PC-3 (cell line): ENCODE measurements at regions not wholly inside any gene's neighbourhood (a gene's known extent, or its start where the extent isn't known, plus 50 kb on each side); places are given as distances from the start of the nearest gene placed in this dataset.
"Not testable (repeated sequence)": the region's sequence is repeated elsewhere in the genome, so short reads cannot be mapped to it uniquely, and the experiment has no call there.

Experiments used
- ATAC-seq: fragments of 200-7000 bp; cut with Tn5 transposase; 2 replicates; pipeline ENCODE4 v1.9.1; 2020; ENCODE audit warnings: mild to moderate bottlenecking, moderate library complexity
- BruUV-seq: library from RNA; stranded (reverse); fragments of 400-500 nt; replicated peaks from 2 replicates; lab custom pipeline; 2021; lab: Mats Ljungman, UMichigan
- CTCF ChIA-PET: fragments of 300-600 bp; sonication (Branson Sonifier 250); formaldehyde crosslinking; loops from one replicate; lab custom pipeline; 2022; ENCODE audit warnings: antibody characterized with exemption; lab: Charles Lee
- POLR2A ChIA-PET: fragments of 300-600 bp; sonication (Branson Sonifier 250); formaldehyde crosslinking; loops from one replicate; lab custom pipeline; 2022; ENCODE audit warnings: antibody characterized with exemption; ENCODE audit not compliant: unreplicated experiment; lab: Charles Lee
- DNase-seq: peaks from one replicate; pipeline ENCODE4 v3.0.0-alpha.2; 2015
- H2AFZ ChIP-seq: fragments of 300-600 bp; sonication (generic); 2 replicates; pipeline ENCODE4 v1.6.0; 2016; ENCODE audit warnings: antibody characterized with exemption, low read length
- H3F3A ChIP-seq: fragments of 300-600 bp; sonication (generic); one replicate; pipeline ENCODE4 v1.6.0; 2017; ENCODE audit warnings: antibody characterized with exemption, low read length, control low read depth, mild to moderate bottlenecking; ENCODE audit not compliant: unreplicated experiment
- H3K27ac ChIP-seq: fragments of 300-600 bp; sonication (generic); 2 replicates; pipeline ENCODE4 v1.5.1; 2016; ENCODE audit warnings: mild to moderate bottlenecking, low read length
- H3K27me3 ChIP-seq: fragments of 300-600 bp; sonication (generic); 2 replicates; pipeline ENCODE4 v1.6.1; 2016; ENCODE audit warnings: low read length, mixed read lengths
- H3K36me3 ChIP-seq: fragments of 300-600 bp; sonication (generic); 2 replicates; pipeline ENCODE4 v1.6.1; 2016; ENCODE audit warnings: low read depth, mixed run types, low read length, mixed read lengths
- H3K4me1 ChIP-seq: fragments of 300-600 bp; sonication (generic); 2 replicates; pipeline ENCODE4 v1.5.1; 2016; ENCODE audit warnings: low read length; ENCODE audit not compliant: insufficient read depth
- H3K4me2 ChIP-seq: fragments of 300-600 bp; sonication (generic); 2 replicates; pipeline ENCODE4 v1.6.0; 2016; ENCODE audit warnings: low read length
- H3K4me3 ChIP-seq: fragments of 300-600 bp; sonication (generic); 2 replicates; pipeline ENCODE4 v1.5.1; 2016; ENCODE audit warnings: mild to moderate bottlenecking, low read length, mixed read lengths
- H3K79me2 ChIP-seq: fragments of 300-600 bp; sonication (generic); 2 replicates; pipeline ENCODE4 v1.6.1; 2017; ENCODE audit warnings: low read length, mixed read lengths
- H3K9ac ChIP-seq: fragments of 300-600 bp; sonication (generic); 2 replicates; pipeline ENCODE4 v1.6.0; 2016; ENCODE audit warnings: mild to moderate bottlenecking, low read length
- H3K9me2 ChIP-seq: fragments of 300-600 bp; sonication (generic); replicated peaks from 2 replicates; pipeline ENCODE4 v1.6.1; 2016; ENCODE audit warnings: mixed run types, low read length, mixed read lengths
- H3K9me3 ChIP-seq: fragments of 300-600 bp; sonication (generic); 2 replicates; pipeline ENCODE4 v1.6.1; 2016; ENCODE audit warnings: low read length, mixed read lengths
- H4K20me1 ChIP-seq: fragments of 300-600 bp; sonication (generic); 2 replicates; pipeline ENCODE4 v1.6.1; 2016; ENCODE audit warnings: low read length, mixed read lengths
- EZH2 ChIP-seq: fragments of 300-600 bp; sonication (generic); IDR thresholded peaks from one replicate; pipeline ENCODE4 v1.6.1; 2017; ENCODE audit warnings: antibody characterized with exemption, mild to moderate bottlenecking, low read length; ENCODE audit not compliant: unreplicated experiment
- EZH2phosphoT487 ChIP-seq: fragments of 300-600 bp; sonication (generic); IDR thresholded peaks from 2 replicates; pipeline ENCODE4 v1.6.1; 2018; ENCODE audit warnings: mild to moderate bottlenecking, antibody characterized with exemption, low read length, borderline replicate concordance
- intact Hi-C: fragments of 100-400 bp; cut with micrococcal nuclease; formaldehyde crosslinking; loops from 2 replicates; pipeline ENCODE4 v1.9.0; 2023
- TF ChIP-seq, protein P1 (sequence below): fragments of 300-600 bp; sonication (generic); conservative IDR thresholded peaks from 2 replicates; pipeline ENCODE4 v1.5.1; 2017; ENCODE audit warnings: antibody characterized with exemption, low read depth, mild to moderate bottlenecking, low read length

DNA sequence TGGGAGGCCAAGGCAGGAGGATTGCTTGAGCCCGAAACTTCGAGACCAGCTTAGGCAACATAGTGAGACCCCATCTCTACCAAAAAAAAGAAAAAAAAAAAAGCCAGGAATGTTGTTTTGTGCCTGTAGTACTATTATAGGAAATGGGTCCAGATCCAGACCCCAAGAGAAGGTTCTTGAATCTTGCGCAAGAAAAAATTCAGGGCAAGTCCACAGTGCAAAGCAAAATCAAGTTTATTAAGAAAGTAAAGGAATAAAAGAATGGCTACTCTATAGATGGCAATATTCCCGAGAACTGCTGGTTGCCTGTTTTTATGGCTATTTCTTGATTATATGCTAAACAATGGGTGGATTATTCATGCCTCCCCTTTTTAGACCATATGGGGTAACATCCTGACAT lies 51.2 kb upstream of the RDX start:
- BruUV-seq, result no TSS peak
- H3K79me2 ChIP-seq, result no peaks in the 10 kb centered on the region
- POLR2A ChIA-PET, result no interaction called here
- H3K4me3 ChIP-seq, result no peak overlapping the region
- H3K36me3 ChIP-seq, result no peaks in the 10 kb centered on the region
- intact Hi-C loops, result no loop called here
- TF ChIP-seq EZH2, result no peak
- TF ChIP-seq, protein P1, sequence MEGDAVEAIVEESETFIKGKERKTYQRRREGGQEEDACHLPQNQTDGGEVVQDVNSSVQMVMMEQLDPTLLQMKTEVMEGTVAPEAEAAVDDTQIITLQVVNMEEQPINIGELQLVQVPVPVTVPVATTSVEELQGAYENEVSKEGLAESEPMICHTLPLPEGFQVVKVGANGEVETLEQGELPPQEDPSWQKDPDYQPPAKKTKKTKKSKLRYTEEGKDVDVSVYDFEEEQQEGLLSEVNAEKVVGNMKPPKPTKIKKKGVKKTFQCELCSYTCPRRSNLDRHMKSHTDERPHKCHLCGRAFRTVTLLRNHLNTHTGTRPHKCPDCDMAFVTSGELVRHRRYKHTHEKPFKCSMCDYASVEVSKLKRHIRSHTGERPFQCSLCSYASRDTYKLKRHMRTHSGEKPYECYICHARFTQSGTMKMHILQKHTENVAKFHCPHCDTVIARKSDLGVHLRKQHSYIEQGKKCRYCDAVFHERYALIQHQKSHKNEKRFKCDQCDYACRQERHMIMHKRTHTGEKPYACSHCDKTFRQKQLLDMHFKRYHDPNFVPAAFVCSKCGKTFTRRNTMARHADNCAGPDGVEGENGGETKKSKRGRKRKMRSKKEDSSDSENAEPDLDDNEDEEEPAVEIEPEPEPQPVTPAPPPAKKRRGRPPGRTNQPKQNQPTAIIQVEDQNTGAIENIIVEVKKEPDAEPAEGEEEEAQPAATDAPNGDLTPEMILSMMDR, result no peak
- no peak for TF ChIP-seq EZH2phosphoT487
- no peak overlapping the region for H3K27ac ChIP-seq
- H3K9ac ChIP-seq, result no peak overlapping the region
- DNase-seq (no peak), ATAC-seq (no peak)
- no peak overlapping the region for H3K4me2 ChIP-seq
- H3F3A ChIP-seq, result no peaks in the 10 kb centered on the region
- no peak overlapping the region for H2AFZ ChIP-seq
- H3K9me2 ChIP-seq, result no peaks in the 10 kb centered on the region
- H3K27me3 ChIP-seq, result no peaks in the 10 kb centered on the region
- no peaks in the 10 kb centered on the region for H4K20me1 ChIP-seq
- CTCF ChIA-PET, result no interaction called here
- peaks cover 18% of the 10 kb centered on the region for H3K4me1 ChIP-seq
- H3K9me3 ChIP-seq, result no peaks in the 10 kb centered on the region

DNA sequence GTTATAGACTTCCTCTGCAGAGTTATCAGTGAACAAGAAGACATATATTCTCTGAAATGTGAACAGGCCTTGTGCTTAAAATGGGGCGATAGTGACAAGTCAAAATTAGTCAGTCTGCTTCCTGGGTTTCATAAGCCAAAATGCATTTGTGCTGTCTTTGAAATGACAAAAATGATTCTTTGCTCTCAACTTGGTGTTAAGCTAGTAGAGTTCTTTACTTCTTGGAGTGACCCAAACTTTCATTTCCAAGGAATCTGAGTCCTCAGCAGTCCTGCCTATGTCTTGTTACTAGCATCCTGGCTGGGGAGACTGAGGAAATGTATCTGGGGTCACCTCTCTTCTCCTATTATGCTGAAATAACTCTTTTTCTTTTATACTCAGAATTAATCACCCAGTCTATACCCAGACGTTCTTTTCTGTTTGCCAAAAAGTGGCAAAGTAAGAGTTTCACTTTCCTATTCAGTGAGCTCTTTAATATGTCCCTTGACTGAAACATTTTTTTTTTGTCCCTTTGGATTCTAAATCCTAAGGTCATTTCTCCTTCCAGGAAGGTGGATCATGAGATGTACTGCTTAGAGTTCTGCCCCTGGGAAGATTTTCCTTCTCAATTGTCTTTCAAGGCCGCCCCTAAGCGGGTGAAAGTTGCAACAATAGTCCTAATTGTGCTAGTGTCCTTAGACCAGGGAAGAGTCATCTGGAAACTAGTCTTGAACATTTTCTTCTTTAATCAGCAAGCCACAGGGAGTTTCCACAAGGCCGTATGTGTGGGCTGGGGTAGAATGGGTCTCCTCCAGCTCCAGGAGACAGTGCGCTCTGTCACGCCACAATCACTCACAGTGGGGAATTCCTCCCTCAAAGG lies 53.0 kb upstream of the RDX start:
- Histone ChIP-seq H3F3A (no peaks in the 10 kb centered on the region), H2AFZ (no peak overlapping the region), H3K4me1 (peaks cover 18% of the 10 kb centered on the region), H3K79me2 (no peaks in the 10 kb centered on the region), H3K4me3 (no peak overlapping the region), H3K27me3 (no peaks in the 10 kb centered on the region), H4K20me1 (no peaks in the 10 kb centered on the region), H3K36me3 (no peaks in the 10 kb centered on the region), H3K9me2 (no peaks in the 10 kb centered on the region), H3K4me2 (no peak overlapping the region), H3K9me3 (no peaks in the 10 kb centered on the region), H3K9ac (no peak overlapping the region), H3K27ac (no peak overlapping the region)
- intact Hi-C loops, result no loop called here
- ChIA-PET CTCF (no interaction called here), POLR2A (interaction anchor here (0.6 kb wide), 1 partner anchor 1418 kb away, joined by 4 read pairs; no protein-coding TSS in a partner anchor)
- no TSS peak for BruUV-seq
- TF ChIP-seq EZH2phosphoT487, result no peak
- TF ChIP-seq EZH2, result no peak
- ATAC-seq (no peak), DNase-seq (no peak)

- peaks cover 19% of the 10 kb centered on the region for H3K4me1 ChIP-seq
- H3F3A ChIP-seq, H3K4me2 ChIP-seq, intact Hi-C loops, CTCF ChIA-PET, H4K20me1 ChIP-seq, H3K36me3 ChIP-seq, BruUV-seq, H3K27me3 ChIP-seq, H3K27ac ChIP-seq, H3K9ac ChIP-seq, H3K79me2 ChIP-seq, POLR2A ChIA-PET, H2AFZ ChIP-seq, H3K4me3 ChIP-seq, ATAC-seq, DNase-seq, H3K9me3 ChIP-seq, H3K9me2 ChIP-seq: not testable (repeated sequence)
Observed at GRCh38 chr11:110349997-110350383, 53.6 kb upstream of the RDX start.
